OCI-LY3 (cell line): ENCODE measurements at regions not wholly inside any gene's neighbourhood (a gene's known extent, or its start where the extent isn't known, plus 50 kb on each side); places are given as distances from the start of the nearest gene placed in this dataset.

Experiments used
- EZH2phosphoT487 ChIP-seq: fragments of 200-600 bp; shearing (Covaris generic); IDR thresholded peaks from 2 replicates; pipeline ENCODE4 v1.6.1; 2018; ENCODE audit warnings: antibody characterized with exemption, mixed run types, low read depth
- TF ChIP-seq, protein P1 (sequence below): fragments of 200-600, 300-600 bp; sonication (generic); IDR thresholded peaks from 2 replicates; pipeline ENCODE4 v1.5.1; 2014; ENCODE audit warnings: antibody characterized with exemption, low read length, low read depth

DNA sequence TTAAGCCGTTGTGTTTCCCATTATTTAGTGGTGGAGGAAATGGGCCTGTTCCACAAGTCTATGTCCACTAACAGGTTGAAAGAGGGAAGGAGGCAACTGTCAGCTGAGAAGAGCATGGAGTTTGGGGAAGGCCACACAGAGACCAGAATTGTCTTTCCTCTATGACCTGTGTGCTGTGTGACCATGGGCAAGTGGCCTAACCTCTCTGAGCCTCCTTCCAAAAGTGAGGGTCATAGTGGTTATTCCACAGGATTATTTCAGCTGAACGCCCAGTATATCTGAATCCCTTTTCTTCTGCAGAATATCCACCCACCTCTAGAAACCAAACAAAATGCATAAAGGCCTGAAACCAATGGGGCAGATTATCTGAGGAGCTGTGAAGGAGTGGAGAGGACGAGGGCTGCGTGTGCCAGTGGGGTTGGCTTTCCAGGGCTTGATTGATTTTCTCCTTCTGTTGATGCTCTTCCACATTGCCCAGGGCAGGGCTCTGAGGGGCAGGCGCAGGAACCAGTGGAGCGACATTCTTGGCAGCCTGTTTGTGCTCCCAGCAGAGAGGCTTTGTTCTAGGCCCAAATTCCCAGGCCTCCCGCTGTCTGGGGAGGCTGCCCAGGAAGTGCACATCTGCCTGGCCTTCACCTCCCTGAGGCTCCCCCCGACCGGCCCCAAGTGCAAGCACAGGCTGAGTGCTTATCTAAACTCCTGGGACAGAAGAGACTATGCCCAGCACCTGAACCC, 452.7 kb downstream of the BCL11B start:
- TF ChIP-seq, protein P1, sequence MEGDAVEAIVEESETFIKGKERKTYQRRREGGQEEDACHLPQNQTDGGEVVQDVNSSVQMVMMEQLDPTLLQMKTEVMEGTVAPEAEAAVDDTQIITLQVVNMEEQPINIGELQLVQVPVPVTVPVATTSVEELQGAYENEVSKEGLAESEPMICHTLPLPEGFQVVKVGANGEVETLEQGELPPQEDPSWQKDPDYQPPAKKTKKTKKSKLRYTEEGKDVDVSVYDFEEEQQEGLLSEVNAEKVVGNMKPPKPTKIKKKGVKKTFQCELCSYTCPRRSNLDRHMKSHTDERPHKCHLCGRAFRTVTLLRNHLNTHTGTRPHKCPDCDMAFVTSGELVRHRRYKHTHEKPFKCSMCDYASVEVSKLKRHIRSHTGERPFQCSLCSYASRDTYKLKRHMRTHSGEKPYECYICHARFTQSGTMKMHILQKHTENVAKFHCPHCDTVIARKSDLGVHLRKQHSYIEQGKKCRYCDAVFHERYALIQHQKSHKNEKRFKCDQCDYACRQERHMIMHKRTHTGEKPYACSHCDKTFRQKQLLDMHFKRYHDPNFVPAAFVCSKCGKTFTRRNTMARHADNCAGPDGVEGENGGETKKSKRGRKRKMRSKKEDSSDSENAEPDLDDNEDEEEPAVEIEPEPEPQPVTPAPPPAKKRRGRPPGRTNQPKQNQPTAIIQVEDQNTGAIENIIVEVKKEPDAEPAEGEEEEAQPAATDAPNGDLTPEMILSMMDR, result no peak
- no peak for TF ChIP-seq EZH2phosphoT487
